NCI-H1436 (cell line): ENCODE measurements at regions not wholly inside any gene's neighbourhood (a gene's known extent, or its start where the extent isn't known, plus 50 kb on each side); places are given as distances from the start of the nearest gene placed in this dataset.
"Not testable (repeated sequence)": the region's sequence is repeated elsewhere in the genome, so short reads cannot be mapped to it uniquely, and the experiment has no call there.

Source experiments
- DNase-seq: peaks from one replicate; lab custom pipeline; 2025; lab: John Stamatoyannopoulos, UW

DNA sequence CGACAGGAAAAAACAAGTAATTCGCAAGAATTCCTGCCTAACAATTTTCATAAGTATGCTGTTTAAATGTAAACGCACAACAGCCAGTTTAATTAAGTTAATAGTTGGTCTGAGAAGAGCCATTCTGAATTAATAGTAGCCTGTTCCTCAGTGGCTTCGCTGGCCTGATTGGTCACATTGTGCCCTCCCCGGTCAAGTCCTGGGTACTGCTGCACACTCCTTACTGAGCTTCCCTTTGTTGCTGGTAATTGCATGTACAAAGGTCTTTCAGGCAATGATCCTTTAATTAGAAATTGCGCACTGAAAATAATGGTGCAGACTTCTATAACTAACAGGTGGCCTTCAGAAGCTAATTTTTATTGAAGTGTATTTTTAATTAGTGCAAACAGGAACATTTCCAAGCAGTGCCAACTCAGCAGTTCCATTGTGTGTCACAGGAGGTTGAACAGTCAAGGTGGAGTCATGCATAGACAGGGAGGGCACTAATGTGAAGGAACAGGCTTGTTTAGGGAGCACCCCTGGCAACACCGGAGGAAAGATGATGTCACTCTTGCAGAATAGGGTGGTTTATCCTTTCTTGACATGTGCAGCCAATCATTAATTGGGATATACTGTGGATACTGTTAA is 92.6 kb upstream of the SLC22A23 start:
- DNase-seq, result no peak

DNA sequence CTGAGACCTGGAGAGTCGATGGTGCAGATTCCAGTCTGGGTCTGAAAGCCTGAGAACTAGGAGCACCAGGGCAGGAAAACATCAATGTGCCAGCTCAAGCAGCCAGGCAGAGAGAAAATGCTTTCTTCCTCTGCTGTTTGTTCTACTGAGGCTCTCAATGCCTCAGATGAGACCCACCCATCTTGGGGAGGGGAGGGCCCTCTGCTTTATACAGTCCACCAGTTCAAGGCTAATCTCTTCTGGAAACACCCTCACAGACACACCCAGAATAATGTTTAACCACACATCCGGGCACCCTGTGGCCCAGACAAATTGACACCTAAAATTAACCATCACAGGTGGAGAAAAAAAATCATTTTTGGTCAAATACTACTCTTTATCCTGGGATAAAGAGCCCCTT is 89.3 kb upstream of the SLC22A23 start:
- DNase-seq, result no peak

DNA sequence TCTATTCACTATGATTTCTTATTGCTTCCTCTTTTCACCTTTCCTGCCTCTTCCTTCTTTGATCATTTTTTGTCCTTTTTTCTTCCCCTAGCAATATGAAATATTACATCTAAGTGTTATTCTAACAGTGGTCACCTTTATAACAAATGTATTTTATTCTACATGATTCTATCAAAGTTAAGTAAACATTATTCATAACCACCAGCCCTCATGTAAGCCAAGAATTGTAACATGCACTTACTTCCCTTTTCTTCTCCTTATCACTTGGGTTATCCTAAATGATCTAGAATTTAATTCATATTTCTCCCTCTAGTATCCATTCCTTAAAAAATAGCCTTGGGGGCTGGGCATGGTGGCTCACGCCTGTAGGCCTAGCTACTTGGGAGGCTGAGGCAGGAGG is 88.3 kb upstream of the SLC22A23 start:
- DNase-seq, result no peak

DNA sequence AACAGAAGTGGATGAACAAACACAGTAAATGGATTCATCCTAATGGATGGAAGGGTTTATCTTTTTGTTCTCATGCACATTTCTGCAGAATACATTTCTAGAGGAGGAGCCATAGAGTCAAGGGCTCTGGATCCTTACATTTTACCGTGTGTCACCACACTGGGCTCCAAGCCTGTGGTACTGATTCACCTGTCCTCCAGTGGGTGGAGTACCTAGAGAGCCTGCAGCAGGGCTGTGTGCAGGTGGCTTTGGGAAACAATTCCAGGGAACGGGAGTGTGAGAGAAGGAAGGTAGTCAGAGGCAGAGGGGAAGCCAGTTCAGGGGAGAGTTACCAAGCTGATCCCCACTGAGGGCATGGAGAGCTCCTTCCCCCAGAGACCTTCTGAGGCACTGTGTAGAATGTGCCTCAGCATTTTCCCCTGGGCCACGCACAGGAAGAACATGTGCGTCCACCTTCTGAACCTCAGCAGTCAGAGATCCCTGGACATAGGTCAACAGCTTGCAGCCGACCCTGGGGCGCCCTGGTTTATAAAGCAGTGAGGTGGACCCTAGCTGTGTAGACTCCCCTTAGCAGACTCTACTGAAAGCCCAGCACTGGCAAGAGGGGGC is 85.3 kb upstream of the SLC22A23 start:
- peak; percentile 8 for DNase-seq

DNA sequence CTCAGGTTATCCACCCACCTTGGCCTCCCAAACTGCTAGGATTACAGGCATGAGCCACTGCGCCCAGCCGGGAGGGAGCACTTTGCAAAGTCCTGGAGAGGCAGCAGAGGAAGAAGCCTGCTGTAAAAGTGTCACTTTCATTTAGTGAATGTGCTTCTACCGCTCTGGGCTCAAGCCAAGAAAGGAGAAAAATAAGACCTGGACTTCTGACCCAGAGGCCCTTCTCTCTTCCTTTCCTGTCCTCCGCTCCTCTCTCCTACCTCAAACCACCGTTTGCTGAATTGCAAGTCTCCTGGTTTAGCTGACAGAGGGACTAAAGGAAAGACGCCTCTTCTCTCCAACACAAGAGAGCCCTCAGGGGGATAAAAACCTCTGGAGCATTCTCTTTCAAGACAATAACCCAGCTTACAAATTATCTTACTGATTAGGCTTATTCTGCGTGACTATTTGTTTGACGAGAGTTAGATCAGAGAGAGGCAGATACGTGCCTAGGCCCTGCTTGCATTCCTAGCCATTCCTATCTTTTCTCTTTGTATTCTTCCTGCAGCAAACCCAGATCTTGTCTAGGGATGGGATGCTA is 84.2 kb upstream of the SLC22A23 start:
- DNase-seq, result no peak

DNA sequence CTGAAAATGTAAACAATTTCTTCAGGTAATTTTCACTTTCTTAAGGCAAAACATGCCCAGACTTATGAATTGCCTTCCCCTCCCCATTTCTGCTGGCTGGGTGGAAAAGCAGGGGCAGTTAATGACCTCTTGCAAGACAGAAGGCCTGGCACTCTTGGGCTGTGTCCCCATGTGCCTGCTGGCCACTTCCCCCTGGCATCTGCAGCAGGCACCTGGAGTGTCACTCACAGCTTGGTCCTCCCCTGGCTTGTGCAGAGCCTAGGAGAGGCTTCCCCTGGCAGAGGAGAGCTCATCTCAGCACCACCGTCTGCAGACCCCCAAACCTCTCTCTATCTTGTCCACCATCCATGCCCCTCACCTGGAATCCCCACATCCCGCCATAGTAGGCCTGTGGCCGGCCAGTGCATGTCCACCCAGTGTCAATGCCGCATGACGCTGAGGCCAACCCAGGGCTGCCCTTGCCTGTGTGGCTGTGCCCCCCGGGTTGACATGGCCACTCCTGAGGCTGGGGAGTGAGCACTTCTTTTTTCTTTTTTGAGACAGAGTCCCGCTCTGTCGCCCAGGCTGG is 83.5 kb upstream of the SLC22A23 start:
- DNase-seq, result no peak

DNA sequence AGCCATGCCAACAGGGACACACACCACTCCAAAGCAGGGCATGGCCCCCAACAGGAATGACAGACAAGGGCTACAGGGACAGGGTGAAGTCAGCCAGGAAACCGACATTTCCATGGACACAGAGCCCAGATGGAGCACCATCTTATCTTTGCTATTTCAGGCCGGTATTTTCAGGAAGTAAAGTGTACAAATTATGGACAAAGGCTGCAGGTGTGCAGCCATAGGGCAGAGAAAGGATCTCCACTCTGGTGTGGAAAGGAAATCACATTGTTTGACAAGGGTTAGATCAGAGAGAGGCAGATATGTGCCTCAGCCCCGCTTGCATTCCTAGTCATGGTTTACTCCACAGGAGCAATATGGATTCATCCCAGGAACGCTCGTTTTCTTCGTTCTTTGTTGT is 81.7 kb upstream of the SLC22A23 start:
- no peak for DNase-seq

DNA sequence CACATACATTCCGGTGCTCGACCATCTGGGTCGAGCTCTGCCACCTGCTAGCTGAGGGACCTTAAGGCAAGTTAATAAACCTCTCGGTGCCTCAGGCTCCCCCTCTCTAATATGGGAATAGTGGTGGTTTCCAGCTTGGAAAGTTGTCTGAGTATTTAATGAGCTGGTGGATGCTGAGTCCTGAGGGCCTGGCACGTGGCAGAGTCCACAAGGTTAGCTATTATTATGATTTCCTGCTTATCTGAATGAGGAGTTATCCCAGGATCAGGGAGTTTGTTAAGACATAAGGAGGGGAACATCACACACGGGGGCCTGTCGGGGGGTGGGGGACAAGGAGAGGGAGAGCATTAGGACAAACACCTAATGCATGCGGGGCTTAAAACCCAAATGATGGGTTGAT is 80.1 kb upstream of the SLC22A23 start:
- no peak for DNase-seq

DNA sequence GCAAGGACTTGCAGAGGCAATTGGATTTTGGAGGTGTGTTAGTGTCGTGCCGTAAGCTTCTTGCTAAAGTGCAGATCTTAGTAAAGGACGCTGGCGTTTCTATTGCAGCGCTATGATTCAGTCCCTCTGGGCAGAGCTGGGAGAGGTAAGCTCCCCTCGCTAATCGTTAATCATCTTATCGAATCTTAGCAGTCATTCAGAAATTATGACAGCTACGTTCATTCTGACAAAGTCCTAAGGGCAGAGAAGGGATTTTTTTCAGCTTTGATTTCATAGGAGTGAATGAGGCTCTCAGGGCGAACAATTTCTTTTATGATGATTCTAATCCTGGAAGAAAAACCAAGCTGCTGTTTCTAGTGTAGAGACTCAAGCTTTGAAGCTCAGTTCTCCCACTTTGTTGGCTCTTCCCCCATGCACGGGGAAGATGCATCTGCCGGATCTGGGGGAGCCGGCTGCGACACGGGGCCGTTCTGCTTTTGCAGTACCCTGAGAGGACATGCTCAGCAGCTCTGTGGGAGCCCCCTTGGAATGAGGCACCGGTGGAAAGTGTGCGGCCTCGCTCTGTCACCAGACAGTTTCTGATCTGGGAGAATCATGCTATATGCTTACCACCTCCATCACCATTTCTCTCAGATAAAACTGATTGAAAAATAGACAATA is 79.1 kb upstream of the SLC22A23 start:
- no peak for DNase-seq

DNA sequence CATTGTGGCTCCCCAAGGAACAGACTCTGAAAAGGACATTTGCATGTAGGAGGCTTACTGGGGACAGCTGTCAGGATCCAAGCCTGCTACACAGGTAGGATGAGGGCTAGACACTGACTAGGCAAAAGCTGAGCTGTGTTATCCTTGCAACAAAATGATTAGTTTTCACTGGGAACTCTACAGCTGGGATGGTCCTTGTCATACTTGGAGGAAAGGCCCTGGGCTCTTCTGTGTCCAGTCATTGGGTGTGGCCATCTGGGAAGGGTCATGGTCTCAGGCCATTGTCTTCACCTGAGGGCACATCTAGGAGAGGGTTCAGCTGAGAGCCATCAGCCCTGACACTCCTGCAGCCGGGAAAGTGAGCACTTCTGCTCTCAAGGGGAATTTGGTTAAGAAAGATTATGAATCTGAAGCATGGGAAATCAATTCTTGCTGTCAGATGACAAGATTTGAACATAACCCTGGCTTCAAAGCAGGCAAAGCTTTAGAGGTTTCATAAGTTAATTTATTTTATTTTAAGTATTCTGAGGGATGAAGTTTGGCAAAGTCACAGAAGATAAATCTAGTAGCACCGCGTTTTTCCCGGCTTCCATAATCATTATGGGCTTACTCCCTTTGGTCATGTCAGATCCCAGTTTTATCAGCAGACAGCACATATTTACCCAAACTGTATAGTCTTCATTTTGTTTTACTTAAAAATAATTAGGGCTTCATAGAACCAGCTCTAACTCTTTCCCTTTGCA is 78.4 kb upstream of the SLC22A23 start:
- no peak for DNase-seq

DNA sequence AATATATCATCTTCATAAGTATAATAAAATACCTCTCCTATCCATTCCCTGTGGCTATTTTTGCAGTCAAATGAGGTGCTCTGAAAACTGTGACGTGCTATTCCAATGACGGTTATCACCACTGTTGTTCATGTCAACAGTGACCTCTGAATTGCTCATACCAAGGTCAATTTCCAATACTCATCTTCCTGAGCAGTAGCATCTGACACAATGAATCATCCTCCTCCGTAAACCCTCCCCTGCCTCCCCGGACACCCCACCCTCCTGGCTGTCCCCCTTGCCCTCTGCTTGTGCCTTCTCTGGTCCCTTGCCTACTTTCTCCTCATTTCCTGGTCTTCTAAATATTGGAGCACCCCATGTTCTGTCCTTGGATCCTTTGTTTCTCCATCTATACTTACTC is 77.7 kb upstream of the SLC22A23 start:
- DNase-seq, result no peak

DNA sequence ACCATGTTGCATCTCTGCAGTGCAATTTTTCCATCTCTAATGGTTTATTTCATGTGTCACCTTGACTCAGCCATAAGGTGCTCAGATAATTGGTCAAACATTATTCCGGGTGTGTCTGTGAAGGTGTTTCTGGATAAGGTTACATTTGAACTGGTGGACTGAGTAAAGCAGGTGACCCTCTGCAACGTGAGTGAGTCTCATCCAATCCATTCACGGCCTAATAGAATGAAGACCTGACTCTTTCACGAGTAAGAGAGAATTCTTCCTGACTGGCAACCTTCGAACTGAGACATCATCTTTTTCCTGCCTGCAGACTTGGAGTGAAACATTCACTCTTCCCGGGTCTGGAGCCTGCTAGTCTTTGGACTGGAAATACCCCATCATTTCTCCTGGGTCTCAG is 77.1 kb upstream of the SLC22A23 start:
- no peak for DNase-seq

DNA sequence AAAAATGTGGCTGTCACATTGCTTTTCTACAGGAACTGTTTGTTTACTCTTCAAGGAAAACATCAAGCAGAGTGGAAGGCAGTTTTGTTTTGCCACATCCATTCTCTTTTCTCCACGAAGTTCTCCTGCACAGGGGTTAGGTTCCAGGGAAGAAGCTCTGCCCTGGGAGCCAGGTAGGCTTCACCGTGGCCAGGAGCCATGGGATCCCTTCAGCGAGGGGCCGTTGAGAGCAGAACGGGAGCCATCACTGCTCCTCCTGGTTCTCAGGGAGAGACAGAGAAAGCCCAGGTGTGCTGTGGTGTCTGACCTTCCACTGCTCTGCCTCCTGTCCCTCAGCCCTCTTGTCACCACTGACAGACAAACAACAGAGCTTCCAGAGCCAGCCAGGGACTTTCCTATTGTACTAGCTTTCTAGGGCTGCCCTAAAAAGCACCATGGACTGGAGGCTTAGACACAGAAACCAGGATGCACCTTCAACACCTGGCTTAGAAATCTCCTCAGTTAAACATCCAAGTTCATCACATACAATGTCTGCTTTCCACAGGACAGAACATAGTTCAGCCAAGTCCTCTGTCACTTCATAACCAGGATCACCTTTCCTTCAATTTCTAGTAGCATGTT is 75.6 kb upstream of the SLC22A23 start:
- no peak for DNase-seq

DNA sequence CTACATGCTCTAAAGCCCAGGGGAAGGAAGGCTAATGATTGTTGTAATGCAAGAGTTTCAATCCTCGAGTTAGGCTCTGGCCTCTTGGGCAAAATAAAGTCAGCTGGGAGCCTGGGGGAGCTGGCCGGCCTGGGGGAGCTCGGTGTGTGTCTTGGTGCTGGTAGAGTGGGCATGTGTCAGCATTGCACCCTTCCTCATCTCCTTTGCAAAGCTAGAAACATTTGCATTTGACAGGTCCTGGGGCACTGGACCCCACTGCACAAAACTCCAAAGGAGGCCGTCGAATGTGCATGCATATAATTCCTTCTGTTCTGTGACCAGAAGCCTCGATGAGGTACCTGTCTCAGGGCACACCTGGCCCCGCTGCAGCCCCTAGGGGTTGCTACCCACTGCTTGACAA is 74.6 kb upstream of the SLC22A23 start:
- no peak for DNase-seq

DNA sequence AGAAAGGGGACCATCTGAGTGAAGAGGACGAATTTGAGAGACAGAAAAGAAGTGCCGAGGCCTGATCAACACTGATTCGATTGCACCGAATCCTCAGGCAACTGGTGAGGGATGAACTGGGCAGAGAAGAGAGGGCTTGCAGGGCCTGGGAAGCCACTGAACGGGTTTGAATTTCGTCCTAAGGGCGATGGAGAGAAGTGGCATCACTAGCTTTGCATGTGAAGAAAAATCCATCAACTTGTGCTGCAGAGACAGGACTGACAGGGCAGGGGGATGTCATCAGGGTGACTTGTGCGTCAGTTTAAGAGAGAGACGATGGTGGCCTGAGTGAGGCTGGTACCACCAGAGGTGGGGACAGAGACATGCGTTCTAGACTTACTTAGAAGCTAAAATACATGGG is 73.7 kb upstream of the SLC22A23 start:
- no peak for DNase-seq

DNA sequence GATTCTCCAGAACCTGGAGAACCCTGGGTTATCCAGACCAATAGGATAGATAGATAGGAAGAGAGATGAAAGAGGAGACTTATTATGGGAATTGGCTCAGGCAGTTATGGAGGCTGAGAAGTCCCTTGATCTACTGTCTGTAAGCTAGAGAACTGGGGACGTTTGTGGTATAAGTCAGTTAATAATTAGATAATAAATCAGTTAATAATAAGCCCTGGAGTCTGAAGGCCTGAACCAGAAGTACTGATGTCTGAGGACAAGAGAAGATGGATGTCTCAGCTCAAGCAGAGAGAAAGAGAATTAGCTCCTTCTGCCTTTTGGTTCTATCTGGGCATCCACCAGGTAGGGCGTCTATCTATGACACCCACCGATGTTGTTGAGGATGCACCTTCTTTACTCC is 72.9 kb upstream of the SLC22A23 start:
- DNase-seq, result no peak

DNA sequence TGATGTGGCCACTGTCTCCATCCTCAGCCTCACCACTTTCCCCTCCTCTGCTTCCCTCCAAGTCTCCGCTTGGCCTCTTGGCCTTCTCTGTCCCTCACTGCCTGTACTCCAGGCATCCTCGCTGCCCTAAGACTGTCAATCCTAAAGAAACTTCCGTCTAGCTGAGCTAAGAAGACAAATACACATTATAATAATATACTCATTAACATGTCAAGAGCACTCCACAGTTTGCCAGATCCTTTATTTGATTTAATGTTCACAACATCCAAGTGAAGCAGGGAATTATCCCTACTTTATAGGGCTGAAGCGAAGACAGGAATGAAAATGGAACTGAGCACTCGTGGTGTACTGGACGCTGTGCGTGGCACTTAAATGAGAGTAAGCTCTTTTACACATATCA is 72.4 kb upstream of the SLC22A23 start:
- no peak for DNase-seq

DNA sequence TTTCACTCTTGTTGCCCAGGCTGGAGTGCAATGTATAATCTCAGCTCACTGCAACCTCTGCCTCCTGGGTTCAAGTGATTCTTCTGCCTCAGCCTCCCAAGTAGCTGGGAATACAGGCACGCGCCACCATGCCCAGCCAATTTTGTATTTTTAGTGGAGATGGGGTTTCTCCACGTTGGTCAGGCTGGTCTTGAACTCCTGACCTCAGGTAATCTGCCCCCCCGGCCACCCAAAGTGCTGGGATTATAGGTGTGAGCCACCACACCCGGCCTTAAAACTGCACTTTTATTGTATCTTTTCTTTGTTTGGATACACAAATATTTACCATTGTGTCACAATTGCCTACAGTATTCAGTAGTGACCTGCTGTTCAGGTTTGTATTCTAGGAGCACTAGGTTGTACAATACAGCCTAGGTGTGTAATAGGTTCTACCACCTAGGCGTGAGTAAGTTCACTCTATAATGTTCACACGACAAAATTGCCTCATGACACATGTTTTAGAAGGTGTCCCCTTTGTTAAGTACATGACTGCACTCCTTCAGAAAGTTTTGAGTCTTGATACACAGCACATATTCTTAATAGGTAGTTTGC is 71.3 kb upstream of the SLC22A23 start:
- not testable (repeated sequence) for DNase-seq

DNA sequence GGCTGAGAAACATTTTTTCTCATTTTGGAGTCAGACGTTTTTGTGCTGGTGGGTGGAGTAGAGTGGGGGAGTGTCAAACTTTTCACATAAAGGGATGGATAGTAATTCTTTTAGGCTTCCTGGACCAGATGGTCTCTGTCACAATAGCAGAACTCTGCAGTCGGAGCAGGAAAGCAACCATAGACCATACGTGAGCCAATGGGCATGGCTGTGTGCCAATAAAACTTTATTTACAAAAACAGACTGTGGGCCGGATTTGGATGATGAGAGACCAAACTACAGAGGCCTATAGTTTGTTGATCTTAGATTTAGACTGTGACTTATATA is 70.8 kb upstream of the SLC22A23 start:
- no peak for DNase-seq

DNA sequence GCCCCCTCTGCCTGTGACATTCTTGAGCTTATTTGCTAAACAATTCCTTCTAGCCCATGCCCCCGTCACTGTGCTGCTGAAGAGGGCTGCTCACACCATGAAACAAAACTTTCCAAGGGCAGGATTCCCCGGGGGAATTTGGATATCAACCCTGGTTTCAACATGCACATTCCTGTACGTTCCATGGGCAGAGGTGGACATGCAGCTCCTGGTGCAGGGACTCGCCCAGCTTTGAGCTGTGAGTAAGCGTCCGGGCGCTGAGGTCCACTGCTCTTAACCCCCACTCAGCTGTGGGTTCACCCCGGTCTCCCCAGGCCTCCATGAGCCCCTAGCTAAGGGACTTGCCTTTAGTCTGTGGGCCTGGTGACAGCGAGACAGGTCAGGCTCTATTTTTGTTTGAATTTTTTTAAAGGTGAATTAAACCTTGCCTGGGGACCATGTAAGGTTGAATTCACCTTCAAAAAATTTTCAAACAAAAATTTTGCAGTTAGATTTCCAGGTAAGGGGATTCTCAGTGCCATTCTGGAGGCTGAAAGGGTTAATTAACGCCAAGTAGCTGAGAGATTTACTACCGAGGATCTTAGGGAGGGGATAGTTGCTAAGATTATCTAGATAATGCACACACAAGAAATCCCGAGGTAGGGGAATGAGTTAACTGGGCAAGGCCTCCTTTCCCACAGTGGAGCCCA is 70.3 kb upstream of the SLC22A23 start:
- no peak for DNase-seq

DNA sequence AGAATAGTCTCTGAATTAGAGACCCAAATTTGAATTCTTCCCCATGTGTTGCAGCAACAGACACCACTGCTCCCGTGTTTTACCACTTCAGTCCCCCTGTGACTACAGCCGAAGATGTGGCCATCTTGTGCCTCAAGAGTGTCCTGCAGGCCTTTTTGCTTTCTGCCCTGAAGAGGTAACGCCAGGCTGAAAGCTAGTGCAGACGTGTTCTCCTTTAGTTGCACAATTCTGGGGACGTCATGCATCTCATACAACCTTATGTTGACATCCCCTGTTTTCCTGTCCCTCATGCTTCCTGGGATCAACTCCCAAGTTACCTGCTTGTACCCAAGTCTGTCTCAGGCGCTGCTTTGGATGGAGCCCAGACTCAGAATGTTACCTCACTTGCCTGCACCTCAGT is 69.1 kb upstream of the SLC22A23 start:
- no peak for DNase-seq
